GM18507 (cell line): ENCODE measurements at regions not wholly inside any gene's neighbourhood (a gene's known extent, or its start where the extent isn't known, plus 50 kb on each side); places are given as distances from the start of the nearest gene placed in this dataset.

Experiments used
- DNase-seq: peaks from one replicate; pipeline ENCODE4 v3.0.0; 2011; ENCODE audit warnings: low read depth; ENCODE audit not compliant: insufficient read length; ENCODE audit errors: extremely low spot score
- FAIRE-seq: peaks from 2 replicates; lab custom pipeline; 2011; peaks lifted over from hg19 to GRCh38; lab: Jason Lieb, UNC

DNA sequence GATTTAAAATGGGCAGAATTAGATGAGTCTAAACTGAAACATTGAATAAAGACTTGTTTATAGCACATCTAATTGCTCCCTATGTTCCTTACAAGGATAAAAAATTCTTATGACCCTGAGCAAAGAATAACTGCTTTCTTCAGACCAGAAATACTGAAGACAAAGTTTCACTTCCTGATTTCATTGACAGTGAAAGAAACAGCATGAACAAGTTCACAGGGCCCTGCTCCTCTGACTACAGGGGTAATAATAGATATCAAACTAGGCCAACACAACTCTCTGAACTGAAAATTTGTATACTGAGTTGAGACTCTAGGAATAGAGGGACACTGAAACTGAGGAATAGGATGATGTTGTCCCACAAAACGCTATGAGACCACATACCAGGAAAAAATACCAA is 1383.3 kb upstream of the CDH2 start:
- no peak for DNase-seq
- FAIRE-seq: no peak

DNA sequence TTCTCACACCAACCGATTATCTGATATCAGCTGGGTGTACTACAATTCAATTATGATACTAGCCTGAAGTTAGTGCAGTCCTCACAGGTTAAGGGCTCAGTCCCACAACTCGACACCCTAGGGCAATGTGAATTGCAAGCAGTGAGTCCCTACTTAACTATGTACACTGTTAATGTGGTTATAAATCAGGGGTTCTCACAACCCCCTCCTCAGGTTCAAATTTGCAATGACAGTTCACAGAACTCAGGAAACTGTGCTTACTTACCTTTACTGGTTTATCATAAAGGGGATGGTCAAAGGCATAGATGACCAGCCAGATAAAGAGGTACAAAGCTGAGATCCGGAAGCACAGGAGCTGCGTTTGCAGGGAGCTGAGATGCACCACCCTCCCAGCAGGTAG is 1379.1 kb upstream of the CDH2 start:
- DNase-seq: no peak
- FAIRE-seq: no peak

DNA sequence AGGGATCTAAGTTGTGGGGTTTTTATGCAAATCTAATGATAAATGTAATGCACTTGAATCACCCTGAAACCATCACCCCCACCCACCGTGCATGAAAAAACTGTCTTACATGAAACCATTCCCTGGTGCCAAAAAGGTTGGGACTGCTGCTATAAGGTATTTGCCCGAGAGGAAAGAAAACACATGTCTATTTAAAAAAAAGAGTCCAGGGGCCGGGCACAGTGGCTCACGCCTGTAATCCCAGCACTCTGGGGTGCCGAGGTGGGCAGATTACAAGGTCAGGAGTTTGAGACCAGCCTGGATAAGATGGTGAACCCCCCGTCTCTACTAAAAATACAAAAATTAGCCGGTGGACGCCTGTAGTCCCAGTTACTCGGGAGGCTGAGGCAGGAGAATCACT is 1372.8 kb upstream of the CDH2 start:
- no peak for FAIRE-seq
- DNase-seq: no peak

GRCh38 chr18:29547626-29548025 is 1370.7 kb upstream of the CDH2 start:
- FAIRE-seq (no peak), DNase-seq (no peak)

DNA sequence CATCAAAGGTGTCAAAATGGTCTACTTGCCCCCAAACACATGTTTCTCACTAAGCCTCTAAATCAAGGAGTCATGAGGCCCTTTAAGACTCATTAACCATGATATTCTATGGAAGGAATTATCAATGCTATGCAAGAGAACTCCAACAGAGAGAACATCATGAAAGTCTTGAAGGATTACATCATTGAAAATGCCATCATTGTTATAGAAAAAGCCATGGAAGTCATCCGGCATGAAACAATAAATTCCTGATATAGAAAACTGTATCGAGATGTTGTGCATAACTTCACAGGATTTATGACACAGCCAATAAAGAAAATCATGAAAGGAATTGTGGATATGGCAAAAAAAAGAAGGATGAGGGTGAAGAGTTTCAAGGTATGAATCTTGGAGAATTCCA is 1363.6 kb upstream of the CDH2 start:
- DNase-seq: no peak
- no peak for FAIRE-seq

DNA sequence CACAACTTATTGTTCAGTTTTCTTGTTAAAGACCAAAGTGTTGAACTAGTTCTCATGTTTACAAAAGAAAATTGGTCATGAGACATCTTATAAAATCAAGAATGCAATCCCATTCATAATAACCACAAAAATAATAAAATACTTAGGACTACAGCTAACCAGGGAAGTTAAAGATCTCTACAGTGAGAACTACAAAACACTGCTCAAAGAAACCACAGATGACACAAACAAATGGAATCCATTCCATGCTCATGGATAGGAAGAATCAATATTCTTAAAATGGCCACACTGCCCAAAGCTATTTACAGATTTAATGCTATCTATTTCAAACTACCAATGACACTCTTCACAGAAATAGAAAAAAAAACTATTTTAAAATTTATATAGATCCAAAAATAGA is 1354.8 kb upstream of the CDH2 start:
- FAIRE-seq: no peak
- DNase-seq: no peak

- no peak for DNase-seq
- FAIRE-seq: no peak
Measured at GRCh38 chr18:29523371-29523770, 1346.4 kb upstream of the CDH2 start.

DNA sequence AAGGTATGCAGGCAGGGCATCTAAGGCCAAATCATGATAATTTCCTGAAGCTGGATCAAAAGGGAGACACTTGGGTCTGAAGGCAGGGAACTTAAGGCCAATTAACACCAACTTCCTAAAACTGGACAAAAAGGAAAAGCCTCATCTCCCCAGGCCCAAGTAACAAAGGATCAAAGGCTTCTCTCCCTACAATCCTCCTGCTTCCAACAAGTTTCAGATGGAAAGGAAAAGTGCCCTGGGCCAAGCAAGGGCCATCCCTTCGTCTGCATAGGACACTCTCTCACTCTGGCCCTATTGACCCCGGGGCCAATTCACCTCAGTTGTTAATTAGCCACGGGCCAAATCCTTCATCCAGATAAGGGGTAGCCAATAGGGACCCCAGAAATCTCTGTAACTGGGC is 1335.8 kb upstream of the CDH2 start:
- DNase-seq: no peak
- no peak for FAIRE-seq

DNA sequence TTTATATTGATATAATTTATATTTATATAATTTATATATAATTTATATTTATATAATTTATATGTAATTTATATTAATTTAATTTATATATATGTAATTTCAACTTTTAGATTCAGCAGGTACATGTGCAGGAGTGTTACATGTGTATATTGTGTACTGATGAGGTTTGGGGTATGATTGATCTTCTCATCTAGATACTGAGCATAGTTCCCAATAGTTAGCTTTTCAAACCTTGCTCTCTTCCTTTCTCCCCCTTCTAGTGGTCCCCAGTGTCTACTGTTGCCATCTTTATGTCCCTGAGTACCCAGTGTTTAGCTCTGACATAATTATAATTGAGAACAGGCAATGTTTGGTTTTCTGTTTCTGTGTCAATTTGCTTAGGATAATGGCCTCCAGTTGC is 1335.3 kb upstream of the CDH2 start:
- no peak for FAIRE-seq
- DNase-seq: no peak

- no peak for FAIRE-seq
- DNase-seq: no peak
Measured at GRCh38 chr18:29501952-29502351, 1325.0 kb upstream of the CDH2 start.

- FAIRE-seq: no peak
- DNase-seq: no peak
Measured at GRCh38 chr18:29496152-29496680, 1319.3 kb upstream of the CDH2 start.

DNA sequence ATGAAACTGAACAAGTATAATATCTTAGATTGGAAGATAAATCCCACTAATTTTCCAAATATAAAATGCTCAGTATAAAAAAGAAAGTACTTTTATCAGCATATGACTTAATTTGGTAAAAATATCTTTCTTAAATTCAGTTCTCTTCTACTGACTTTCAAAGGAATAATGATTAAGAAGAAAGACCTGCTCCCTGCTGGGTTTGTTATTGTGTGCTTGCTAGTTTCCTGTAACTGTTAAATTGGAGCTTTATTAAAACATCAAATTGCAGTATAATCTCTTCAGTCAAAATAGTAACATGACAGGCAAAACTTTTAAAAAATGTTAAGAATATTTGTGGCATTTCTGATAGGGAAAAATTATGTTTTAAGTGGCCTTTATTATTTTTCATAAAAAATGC is 1317.4 kb upstream of the CDH2 start:
- FAIRE-seq: no peak
- DNase-seq: no peak

- FAIRE-seq (no peak), DNase-seq (no peak)
Measured at GRCh38 chr18:29491907-29492306, 1315.0 kb upstream of the CDH2 start.

DNA sequence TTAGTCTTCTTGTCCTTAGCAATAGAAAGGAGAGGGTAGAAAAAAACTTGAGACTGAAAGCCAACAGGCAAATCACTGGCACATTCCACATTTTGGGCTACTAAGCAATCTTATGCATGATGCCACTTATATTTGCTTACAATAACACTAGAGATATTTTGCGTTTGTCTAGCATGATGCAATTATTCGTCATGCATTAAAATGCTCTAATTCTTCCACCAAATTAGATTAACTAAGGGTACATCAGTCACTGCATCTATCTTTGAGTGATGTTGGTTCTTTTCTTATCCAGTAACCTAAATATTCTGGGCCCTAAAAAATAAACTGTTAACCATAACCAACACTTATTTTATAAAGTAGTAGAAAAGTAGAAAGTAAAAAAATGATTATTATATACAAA is 1311.7 kb upstream of the CDH2 start:
- FAIRE-seq (no peak), DNase-seq (no peak)

GRCh38 chr18:29465526-29465925 is 1288.6 kb upstream of the CDH2 start:
- no peak for DNase-seq
- FAIRE-seq: no peak

DNA sequence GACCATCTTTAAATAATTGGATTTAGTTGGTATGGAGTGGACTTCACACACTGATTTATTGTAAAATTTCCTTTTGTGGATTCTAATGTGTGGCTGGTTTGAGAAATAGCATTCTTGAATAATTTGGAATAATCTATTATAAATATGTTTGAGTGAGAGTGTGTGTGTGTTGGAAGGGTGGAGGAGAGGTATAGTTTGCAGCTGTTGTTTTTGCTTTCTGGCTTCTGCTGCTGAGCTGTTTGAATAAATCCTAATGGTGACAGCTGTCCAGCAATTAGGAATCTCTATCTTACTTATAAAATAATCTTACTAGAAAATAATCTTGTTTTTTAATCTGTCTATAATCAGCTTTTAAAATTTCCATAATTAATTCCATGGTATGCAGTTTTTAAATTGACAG is 1283.0 kb upstream of the CDH2 start:
- FAIRE-seq (no peak), DNase-seq (no peak)

DNA sequence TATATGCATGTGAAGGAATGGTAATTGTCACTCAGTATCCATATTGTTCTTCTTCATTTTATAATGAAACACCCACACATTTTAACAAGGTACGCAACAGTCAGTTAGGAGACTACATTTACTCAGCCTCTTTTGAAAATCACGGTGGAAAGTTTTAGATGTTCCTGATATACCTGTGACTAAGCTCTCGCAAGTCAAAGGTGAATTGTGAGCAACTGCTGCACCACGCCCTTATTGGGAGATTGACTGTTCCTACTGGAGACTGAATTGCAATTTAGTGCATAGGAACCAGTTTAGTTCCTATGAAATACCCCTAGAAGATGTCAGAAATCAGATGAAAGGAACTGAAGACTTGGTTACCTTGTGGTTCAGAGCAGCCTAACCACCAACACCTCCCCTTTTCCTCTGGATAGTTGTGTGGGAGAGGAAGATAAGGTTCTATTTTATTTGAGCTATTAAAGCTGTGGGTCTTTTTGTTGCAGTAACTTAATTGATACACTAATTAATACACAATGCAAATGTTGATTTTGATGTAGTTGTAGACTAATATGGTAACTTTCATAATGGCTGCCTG is 1280.5 kb upstream of the CDH2 start:
- FAIRE-seq: no peak
- no peak for DNase-seq

DNA sequence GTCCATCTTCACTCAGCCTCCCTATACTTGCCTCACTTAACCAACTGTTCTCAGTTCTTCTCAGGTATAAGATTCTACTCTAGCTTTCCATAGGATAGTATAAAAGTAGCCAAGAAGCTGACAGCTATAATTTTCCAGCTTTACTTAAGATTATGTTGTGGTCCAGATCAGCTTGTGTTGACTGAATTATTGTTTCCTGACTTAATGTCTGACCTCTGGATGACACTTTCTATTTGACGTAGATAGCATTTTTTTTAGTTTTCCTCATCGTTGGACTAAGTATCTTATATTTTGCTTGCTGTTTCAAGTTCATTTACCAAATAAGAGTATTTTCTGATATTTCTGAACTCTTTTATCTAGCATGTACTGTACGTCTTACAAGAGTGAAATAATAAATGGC is 1272.5 kb upstream of the CDH2 start:
- FAIRE-seq (no peak), DNase-seq (no peak)

DNA sequence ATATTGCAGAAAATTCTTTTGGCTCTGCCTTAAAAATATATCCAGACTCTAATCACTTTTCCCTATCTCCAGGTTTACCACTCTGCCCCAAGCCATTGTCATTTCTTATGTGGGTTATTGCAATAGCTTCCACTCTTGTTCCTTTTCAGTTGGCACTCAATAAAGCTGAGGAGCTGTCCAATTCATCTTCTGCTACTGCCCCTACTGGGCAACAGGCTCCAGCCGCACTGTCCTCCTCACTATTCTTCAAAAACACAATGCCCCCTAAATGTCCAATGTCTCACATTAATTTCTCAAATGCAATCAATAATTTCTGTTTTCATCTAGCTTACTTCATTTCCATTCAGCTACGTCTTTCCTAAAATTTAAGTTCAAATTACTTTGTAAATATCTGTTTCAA is 1262.5 kb upstream of the CDH2 start:
- FAIRE-seq (no peak), DNase-seq (no peak)

DNA sequence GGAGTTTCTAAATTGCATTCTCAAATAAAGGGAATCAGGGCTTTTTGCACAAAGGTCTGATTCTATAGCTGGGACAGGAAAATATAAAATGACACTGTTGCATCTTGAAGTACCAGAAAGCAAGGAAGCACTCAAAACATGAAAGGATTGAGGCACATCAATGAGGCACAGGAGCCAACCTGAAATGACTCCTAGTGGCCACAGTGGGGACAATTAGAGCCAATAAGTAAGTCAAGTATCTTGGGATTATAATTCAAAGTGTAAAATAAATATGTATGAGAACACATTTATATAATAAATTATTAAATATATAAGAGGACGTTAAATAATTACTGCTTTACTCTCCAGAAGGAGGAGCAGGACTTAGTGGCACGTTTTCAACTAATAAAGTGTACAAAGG is 1259.5 kb upstream of the CDH2 start:
- no peak for FAIRE-seq

GRCh38 chr18:29434650-29435049 is 1257.7 kb upstream of the CDH2 start:
- DNase-seq (no peak), FAIRE-seq (no peak)

More for the DNA sequence above, 1259.5 kb upstream of the CDH2 start:
- no peak for DNase-seq

GRCh38 chr18:29430416-29430815 is 1253.5 kb upstream of the CDH2 start:
- DNase-seq (no peak), FAIRE-seq (no peak)
